ENCODE measurements at regions not wholly inside any gene's neighbourhood (a gene's known extent, or its start where the extent isn't known, plus 50 kb on each side); places are given as distances from the start of the nearest gene placed in this dataset.

GRCh38 chr2:58634653-58635370 lies 393.7 kb upstream of the FANCL start:
- no peak overlapping the region for H3K4me3 ChIP-seq
- no peaks in the 10 kb centered on the region for H3K9me3 ChIP-seq
- WGBS (ENCODE audit: missing lambda C conversion rate), result 21% methylated on average over 4 of the region's 4 CpGs
- peak overlapping the region; percentile 28 to 36; a peak in 2 of 6 replicates for H3K27ac ChIP-seq
- CTCF ChIA-PET, result interaction anchor here (1.1 kb wide), 1 partner anchor 914 kb away, joined by 3 read pairs; no protein-coding TSS in a partner anchor
- TF ChIP-seq KDM1A (IDR thresholded peaks at IDR 0.05; ENCODE audit: low read depth), result no peak
- 0 out of 2 replicates have a peak, but pooled peaks have one; percentile 11 for TF ChIP-seq FOSL2 (IDR thresholded peaks at IDR 0.05)
- TF ChIP-seq FOSL2 (CRISPR knock-in tag; IDR thresholded peaks at IDR 0.05), result peak; percentile 59
- TF ChIP-seq E2F6 (IDR thresholded peaks at IDR 0.05; ENCODE audit: borderline replicate concordance, low read depth), result no peak
- no peak for TF ChIP-seq RFX5 (IDR thresholded peaks at IDR 0.05)
- TF ChIP-seq USF2 (IDR thresholded peaks at IDR 0.05), result no peak
- TF ChIP-seq JUN (IDR thresholded peaks at IDR 0.05), result no peak
- DNase-seq (ENCODE audit: low read depth in 1 of 2, low spot score in 1 of 2) (peak in 1 of 2 experiments; percentile 36), ATAC-seq (peak; percentile 40 to 64; a peak in 3 of 6 replicates), FAIRE-seq (no peak)
- peaks cover 48% of the 10 kb centered on the region for H3K4me1 ChIP-seq
- POLR2A ChIA-PET, result interaction anchor here (0.6 kb wide), 2 partner anchors 31 to 63 kb away, joined by 3 read pairs; no protein-coding TSS in a partner anchor
- peak overlapping the region; percentile 44 for H3K4me2 ChIP-seq

- FAIRE-seq, result peak; percentile 98
- peaks cover 54% of the 10 kb centered on the region for H3K4me1 ChIP-seq
- H3K27ac ChIP-seq, result peak overlapping the region in 1 of 2 experiments; percentile 11; a peak in 1 of 6 replicates
- TF ChIP-seq MAX (IDR thresholded peaks at IDR 0.05) (peak; percentile 46; the same call in 1 of the 2 replicates), HES2 (IDR thresholded peaks at IDR 0.05) (no peak), ATOH8 (CRISPR knock-in tag; IDR thresholded peaks at IDR 0.05; ENCODE audit: low read depth) (no peak), FOSL2 (IDR thresholded peaks at IDR 0.05) (0 out of 2 replicates have a peak, but pooled peaks have one; percentile 9), FOSL2 (CRISPR knock-in tag; IDR thresholded peaks at IDR 0.05) (peak; percentile 85), POLR2AphosphoS2 (conservative IDR thresholded peaks at IDR 0.05; ENCODE audit: low read length) (no peak), CHD2 (IDR thresholded peaks at IDR 0.05; ENCODE audit: low read length, partially characterized antibody) (no peak), USF2 (IDR thresholded peaks at IDR 0.05) (peak; percentile 78), BCL3 (IDR thresholded peaks at IDR 0.05) (no peak), FOXS1 (CRISPR knock-in tag; IDR thresholded peaks at IDR 0.05) (no peak), REST (IDR thresholded peaks at IDR 0.05) (no peak), GATA3 (IDR thresholded peaks at IDR 0.05; ENCODE audit: borderline replicate concordance) (peak; percentile 88), ZFP36 (IDR thresholded peaks at IDR 0.05; ENCODE audit: borderline replicate concordance, partially characterized antibody) (no peak), FOSB (CRISPR knock-in tag; IDR thresholded peaks at IDR 0.05) (no peak), JUNB (IDR thresholded peaks at IDR 0.05) (peak; percentile 51), TFCP2L1 (CRISPR knock-in tag; IDR thresholded peaks at IDR 0.05) (no peak)
- ChIA-PET POLR2A (interaction anchor here (0.5 kb wide), 1 partner anchor 1936 kb away, joined by 4 read pairs; no protein-coding TSS in a partner anchor), CTCF (interaction anchor here (0.7 to 1.1 kb wide), 2 partner anchors 19 to 913 kb away, joined by 3 to 4 read pairs; no protein-coding TSS in a partner anchor)
- H3K9me3 ChIP-seq, result no peaks in the 10 kb centered on the region
- ATAC-seq, result peak; percentile 93
- 2% methylated on average over 3 of the region's 3 CpGs for WGBS (ENCODE audit: missing lambda C conversion rate)
- no peak overlapping the region for H3K4me3 ChIP-seq
- H3K4me2 ChIP-seq, result peak overlapping the region; percentile 44
- DNase-seq (ENCODE audit: low read depth in 1 of 2, low spot score in 1 of 2), result peak; percentile 12 to 50
Observed at GRCh38 chr2:58633613-58634365, 392.7 kb upstream of the FANCL start.

All from A549 (cell line).